ENCODE measurements at regions not wholly inside any gene's neighbourhood (a gene's known extent, or its start where the extent isn't known, plus 50 kb on each side); places are given as distances from the start of the nearest gene placed in this dataset.

DNA sequence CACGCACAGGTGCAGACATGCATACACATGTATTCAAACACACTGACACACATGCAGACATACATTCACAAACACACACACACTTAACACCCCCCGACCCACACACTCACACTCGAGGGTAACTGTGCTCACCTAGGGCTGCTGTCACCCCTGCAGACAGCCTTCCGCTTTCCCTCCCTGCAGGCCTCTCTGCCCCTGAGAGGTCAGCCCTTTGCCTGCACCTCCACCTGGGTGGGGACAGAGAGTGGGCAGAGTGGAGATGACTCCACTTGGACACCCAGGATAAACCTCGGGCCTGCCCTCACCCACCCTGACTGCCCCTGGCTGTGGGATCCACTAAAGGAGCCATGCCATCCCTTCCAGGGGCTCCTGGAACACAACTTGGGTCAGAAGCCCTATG lies 264.3 kb downstream of the PTPRU start:
- no peak for DNase-seq

DNA sequence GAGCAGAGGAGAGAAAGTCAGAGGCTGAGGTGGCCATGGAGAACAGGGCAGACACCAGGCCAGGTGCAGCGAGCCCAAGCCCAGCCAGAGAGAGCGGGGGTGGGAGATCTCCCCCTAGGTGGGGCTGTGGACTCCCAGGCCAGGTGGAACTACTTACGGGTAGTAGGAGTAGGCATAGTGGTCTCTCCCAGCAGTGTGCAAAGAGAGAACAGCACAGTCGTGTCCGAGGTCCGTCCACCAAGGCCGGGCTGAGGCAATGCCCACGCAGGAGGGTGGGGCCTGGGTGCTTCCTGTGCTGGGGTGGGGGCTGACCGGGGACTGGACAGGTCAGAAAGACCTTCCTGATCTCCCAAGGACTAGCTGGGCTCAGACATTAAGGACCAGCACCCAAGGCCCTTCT lies 263.7 kb downstream of the PTPRU start:
- no peak for DNase-seq

DNA sequence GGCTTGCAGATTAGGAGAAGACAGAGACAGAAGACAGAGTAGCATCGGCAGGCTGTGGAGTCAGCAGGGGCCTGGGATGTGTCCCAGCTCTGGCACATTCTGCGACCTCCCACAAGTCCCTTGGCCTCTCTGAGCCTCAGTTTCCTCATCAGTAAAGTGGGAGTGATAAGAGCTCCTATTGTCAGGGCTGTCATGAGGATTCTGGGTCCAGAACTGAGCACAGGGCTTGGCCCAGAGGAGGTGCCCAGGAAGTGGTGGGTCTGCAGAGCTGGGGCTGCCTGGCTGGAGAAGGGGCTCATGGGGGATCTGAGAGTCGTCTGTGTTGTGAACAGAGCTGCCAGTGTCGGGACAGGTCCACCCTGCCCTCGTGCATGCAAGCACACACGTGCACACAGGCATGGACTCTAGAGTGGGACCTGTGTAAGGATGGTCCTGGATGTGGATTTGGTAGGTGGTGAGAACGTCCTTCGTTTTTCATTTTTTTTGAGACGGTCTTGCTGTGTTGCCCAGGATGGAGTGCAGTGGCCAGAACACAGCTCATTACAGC lies 262.9 kb downstream of the PTPRU start:
- DNase-seq = no peak

DNA sequence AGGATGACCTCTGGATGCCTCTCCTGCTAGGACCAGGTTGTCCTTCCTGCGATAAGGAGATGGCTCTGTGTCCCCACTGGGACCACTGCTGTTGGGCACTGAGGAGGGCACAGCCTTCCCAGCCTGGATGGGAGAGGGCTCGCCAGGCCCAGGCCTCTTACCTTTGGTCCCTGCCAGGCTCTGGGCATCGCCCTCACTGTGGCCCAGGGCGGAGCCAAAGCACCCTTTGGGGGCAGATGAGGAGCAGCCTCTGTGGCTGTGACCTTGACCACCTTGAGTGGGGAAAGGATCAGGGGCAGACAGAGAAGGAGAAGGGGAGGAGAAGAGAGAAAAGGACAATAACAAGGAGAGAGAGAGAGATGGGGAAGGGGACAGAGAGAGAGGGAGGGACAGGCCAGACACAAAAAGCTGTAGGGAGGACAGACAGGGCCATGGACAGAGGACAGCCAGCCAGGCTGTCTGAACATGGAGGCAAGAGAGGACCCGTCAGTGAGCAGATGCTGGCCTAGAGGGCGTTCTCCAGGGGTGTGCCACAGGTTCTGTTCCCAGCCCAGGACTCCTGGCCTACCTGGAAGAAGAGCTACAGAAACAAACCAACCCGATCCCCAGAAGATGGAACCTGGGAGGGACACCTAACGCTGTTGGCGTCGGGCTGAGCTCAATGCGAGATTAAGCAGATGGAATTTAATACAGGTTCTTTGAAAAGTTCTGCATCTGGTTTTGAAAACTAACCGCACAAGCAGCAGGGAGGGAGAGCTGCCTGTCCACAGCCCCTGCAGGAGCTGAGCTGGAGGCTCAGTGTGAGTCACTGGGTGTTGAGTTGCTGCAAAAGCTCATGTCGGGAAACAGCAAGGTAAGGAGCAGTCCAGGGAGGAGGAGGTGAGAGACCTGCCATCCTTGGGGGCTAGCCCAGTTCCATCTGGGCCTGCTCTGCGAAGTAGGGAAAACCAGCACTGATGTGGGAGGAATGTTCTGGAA lies 262.1 kb downstream of the PTPRU start:
- no peak for DNase-seq

DNA sequence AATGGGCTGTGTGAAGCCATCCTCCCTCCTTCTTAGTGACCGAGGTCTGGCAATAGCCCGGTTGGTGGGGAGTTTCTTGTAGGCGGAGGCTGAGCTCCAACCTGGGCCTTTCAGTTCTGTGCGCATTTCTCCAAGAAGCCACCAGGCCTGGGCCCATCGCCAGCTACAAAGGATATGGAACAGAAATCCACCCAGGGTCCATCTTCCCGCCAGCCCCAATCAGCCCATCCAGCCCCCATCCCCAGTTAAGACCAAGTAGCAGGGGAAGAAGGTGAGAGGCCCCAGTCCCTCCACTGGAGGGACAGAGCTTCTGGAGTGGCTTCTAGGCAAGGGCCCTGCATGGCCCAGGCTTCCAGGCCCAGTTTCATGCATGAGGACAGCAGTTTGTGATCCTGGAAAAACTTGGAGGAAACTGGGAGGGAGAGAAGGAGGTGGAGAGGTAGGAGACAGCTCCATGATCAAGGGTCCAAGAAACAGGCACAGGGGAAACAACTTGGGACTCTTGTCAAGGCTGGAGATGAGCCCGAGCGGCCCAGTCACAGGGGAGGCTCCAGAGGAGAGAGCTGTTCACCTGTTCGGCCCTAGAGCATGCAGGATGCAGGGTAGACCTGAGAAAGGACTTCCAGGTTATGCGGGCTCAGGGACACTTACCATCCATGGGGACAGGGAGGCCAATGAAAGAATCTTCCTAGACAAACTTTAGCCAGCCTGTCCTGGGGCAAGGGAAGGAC lies 261.2 kb downstream of the PTPRU start:
- no peak for DNase-seq

DNA sequence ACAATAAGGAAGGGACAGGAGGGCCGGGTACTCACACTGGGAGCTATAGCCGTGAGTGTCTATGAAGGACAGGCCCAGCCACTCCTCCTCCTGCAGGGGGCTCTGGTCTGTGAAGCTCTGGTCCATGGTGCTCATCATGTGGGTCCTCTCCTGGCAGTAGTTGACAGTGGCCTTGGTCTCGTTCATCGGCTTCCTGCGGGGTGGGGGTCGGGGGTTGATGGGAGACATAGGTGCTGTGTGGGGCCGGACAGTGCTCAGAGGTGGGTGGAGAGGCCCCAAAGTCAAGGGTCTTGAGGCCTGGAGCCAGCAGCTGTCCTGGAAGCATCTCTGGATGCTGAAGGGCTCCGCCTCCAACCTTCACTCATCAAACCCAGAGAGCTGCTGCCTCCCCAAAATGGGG lies 260.4 kb downstream of the PTPRU start:
- no peak for DNase-seq

DNA sequence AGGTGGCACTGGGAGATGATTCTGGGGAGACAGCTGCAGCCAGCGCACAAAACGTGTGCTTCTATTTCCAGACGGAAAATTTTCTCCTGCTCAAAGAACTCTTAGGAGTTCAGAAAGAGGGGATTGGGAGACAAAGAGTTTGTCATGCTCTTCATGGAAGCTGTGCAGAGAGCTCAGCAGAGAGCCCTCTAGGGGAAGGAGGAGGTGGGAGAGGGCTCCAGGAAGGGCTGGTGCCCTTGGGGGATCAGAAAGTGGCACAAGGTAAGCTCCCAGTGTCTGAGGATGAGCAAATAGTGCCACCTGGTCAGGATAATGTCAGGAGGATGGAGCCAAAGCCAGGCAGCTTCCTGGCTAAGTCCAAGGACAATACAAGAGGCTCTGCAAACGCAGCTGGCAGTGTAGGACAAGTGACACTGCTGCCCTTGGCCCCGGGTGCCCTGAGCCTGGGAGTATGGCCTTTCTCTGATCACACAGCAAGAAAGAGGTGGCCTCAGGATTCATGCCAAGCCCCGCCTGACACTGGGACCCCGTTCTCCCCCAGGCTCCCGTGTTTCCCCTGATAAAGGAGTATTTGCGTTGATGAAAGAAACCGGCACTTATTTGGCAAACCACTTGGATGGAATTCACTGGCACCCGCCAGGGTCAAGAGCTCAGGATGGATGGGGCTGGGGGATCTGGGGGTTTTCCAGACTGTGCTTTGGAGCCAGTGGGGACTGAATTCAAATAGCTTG lies 254.0 kb downstream of the PTPRU start:
- no peak for DNase-seq

DNA sequence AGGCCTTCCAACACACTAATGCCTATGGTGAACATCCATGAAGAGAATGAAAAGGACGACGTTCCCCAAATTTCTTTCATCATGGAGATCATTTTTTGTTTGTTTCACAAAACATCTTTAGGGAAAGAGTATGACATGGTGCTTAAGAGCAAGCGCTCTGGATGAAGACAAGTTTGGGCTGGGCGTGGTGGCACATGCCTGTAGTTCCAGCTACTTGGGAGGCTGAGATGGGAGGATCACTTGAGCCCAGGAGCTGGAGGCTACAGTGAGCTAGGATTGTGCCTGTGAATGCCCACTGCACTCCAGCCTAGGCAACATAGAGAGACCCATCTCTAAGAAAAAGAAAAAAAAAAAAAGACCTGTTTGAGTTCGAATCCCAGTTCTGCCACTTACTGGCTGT lies 253.1 kb downstream of the PTPRU start:
- DNase-seq = no peak

DNA sequence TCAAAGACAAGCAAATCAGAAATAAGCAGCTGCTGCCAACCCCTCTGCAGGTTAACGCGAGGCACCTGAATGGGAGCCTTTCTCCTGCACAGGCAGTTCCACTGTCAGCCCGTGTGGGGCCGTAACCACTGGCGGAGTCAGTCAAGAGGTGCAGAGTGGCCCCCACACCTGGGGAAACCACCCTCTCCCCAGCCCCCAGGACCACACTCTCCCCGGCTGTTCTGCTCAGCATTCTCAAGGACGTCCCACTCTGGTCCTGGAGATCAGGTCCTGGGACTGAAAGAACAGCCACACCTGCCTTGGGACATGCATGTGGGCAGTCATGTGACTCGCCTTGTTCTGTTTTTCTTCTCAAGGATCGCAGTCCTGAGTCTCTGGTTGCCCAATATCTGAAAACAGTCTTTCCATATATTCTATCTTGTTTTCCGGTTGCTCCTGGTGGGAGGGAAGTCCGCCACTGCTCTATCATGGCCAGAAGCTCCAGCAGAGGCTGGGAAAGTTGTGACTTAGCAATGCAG lies 252.5 kb downstream of the PTPRU start:
- DNase-seq = no peak

DNA sequence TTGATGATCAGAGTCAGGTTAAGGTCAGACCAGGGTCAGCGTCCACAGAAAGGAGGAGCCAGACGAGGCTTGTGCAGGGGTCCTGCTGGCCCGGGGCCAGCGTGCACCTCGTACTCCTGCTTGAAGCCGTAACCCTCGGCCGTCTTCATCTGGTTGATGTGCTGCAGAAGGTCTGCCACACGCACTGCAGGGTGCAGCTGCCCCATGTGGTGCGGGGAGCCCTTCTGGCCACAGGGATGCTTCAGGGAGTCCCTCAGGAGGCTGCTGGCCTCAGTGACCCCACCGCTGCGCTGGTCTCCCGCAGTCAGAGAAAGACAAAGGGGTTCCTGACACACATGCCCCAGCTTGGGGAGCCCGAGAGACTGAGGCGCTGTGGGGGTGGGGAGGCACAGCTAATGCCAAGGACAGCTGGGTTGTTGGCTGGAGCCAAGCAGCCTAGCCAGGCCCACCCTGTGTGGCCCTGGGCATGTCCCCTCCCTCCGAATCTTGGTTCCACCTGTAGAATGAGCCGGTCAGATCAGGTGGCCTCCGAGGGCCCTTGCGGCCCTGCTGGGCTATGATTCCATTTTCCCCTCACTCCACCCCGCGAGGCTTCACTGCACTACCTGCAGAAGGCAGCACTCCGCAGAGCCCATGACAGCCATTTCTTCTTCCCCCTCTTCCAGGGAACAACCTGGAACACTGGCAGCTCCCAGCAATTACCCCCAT lies 251.9 kb downstream of the PTPRU start:
- no peak for DNase-seq

DNA sequence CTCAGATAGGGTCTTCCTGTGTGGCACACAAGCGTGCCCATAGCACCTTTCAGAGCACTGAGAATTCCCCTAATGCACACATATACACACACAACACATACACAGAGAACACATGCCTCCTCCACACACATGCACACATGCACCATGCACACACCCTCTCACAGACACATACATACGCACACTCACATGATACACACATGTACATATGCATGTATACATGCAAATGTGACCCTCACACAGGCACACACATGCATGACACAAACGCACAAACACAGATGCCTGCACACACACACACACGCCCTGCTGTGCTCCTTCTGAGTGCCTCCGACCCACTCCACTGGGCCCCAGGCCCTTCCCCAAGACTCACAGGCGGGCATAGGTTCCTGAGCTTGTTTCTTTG lies 251.0 kb downstream of the PTPRU start:
- DNase-seq = no peak

DNA sequence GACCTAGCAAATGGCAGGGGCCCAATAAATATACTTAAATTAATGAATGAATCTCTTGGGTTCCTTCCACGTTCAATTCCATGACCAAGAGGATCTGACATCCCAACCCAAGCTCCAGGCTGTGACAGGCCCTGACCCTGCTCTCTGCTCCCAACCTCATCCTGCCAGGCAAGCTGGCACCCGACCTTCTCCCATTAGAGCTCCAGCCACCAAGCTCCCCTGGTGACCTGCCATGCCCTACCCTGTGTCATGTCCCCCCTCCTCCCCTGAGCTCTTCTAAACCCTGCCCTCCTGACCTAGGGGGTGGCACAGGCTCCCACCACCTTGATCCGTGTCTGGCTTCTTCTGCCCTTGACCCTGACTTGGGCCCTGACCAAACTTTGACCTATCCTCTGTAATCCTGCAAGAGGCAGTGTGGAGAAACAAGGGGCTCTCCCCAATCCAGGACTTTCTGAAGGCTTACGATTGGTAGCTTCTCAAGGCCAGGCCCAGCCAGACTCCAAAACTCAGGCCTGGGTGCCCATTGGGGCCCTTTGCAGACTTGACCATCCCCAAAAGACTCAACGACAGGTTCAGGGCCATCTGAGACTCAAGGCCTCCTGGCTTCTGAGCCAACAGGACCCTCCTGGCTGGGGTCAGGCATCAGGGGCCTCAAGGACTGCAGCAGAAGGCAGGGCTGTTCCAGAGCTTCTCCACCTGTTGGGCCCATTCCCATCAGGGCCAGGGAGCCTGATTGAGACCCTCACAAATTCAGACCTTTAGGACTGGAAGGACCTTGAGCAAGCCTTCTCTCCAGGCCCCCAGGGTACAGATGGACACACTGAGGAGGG lies 249.0 kb downstream of the PTPRU start:
- no peak for DNase-seq

DNA sequence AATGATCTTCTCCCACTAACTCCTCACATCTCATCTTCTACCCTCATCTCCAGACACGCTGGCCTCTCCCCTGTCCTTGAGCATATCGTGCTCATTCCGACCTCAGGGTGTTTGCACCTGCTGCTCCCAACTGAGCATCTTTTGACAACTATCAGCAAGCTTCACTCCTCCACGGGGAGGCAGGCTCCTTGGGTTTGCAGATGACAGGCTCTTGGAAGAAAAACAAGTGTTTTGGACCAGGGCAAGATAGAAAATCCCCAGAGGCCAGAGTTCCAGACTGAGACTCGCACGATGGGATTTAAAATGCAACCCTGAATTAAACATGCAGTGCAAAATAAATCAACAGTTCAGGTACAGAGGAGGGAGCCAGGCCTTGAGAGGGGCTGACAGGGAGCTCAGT lies 246.7 kb downstream of the PTPRU start:
- DNase-seq = no peak

DNA sequence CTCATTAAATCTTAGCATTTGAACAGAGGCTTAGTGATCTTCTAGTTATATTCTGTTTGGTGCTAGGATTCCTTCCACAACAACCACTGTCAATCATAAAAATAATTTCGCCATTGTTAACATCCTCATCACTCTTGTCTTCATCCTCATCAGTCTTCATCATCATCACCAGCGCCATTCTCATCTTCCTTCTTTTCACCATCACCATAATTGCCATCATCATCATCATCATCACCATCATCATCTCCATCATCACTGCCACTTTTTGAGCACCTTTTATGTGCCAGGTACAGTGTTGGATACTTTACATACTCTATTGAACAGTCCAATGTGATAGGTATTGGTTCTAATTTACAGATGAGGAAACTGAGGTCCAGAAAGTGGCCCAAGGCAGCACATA lies 245.7 kb downstream of the PTPRU start:
- DNase-seq = no peak

DNA sequence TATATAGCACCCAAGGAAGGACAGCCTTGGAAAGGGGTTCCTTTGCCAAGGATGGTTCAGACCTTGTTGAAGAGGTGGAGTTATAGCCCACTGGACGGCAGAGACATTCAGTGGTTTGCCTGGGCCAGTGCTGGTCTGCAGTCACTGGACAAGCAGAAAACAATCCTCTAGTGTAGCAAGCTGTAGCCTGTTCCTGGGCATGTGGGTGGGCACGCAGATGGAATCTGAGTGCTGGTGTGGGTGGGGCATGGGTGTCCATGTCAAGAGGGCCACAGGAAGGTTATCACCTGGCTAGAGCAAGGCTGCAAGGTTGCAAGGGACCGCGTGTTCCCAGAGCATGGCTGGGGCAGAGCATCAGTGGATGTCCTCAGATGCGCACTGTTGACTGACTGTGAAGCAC lies 244.7 kb downstream of the PTPRU start:
- DNase-seq = no peak

DNA sequence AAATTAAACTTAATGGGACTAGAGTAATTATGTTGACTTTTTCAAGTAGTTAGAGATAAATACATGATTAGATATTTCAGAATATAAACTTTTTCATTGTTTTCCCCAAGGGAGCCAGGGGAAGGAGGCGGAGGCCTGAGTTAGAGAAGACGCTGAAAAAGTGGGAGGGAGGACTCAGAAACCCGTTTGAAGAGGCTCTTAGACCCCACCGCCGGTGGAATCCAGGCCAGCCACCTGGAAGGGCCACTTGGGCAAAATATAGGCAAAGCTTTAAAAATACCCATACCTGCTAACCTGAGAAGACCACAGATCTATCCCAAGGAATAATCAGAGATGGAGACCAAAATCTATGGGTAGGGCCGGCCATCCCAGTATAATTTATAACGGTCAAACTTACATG lies 242.6 kb downstream of the PTPRU start:
- no peak for DNase-seq

DNA sequence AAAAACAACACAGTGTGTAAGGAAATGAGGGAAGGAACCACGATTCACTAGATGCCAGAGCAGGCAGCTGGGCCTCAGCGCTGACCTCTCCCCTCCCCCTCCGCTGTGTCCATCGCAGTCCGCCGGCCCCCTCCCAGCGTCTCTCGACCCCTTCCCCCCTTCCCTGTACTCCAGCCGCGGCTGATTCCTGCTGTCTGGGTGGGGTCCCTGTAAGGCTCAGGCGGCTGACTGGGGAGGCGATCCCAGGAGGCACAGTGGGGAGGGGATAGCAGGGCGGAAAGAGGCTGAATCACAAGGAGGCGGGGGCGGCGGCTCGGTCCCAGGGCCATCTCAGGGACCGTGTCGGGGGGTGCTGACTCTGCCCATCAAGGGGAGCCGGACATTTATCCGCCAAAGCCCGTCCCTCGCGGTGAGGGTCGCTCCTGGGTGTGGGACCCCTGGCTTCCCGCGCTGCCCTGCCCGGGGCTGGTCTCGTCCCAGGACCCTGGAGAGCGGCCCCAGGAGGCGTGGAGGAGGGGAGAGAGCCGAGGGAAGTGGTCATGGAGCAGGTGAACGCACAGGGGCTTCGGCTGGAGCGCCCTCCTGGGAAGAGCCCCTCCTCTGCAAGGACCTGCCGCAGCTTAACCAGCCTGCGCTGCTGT lies 241.9 kb downstream of the PTPRU start:
- no peak for DNase-seq

DNA sequence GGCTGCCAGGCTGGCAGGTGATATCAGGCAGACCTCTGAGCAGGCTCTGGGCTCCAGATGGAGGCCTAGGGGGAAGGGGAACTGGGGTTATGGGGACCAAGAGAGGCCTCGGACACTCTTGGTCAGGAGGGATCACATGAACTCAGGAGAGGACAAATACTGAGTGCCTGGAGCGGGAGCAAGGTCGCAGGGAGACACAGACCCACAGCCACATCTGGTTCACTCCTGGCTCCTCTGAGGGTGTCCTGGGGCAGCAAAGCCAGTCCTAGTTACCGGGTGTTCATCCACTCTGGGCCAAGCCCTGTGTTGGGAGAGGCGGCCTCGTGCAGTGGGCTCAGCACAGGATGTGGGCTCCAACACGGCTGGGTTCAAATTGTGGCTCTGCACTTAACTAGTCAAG lies 239.0 kb downstream of the PTPRU start:
- DNase-seq = no peak

DNA sequence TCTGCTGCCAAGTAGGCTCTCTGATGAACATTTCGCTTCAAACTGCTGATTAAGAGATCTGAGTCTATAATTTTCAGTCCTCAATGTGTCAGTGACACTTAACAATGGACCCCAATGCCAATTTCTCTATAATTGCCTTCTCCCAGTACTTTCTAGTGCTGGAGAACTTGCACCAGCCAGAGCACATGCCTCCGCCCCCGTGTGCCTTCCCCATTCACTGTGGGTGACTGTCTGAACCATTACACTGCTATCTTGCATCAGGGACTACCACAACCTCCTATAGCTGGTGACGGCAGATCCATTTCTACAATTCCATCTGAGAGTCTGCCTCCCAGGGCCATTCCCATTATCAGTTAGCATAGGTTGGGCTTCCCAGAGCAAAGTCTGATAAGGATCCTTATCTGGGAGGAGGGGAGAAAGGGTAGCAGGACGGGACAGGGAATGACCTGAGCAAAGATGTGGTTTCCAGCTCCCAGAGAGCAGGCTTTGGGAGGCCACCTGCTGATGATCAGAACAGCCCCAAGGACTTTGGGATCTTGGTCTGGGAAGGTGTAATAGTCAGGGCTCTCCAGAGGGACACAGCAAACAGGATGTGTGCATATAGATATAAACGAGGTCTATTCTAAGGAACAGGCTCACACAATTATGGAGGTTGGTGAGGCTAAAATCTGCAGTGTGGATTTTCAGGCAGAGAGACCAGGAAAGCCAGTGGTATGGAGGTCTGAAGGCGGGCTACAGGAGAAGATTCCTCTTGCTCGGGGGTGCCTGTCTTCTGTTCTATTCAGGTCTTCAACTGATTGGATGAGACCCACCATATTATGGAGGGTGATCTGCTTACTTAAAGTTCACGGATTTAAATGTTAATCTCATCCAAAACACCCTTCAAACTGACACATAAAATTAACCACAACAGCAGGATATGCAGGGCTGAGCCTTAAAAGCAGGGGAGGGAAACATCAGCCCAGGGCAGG lies 238.2 kb downstream of the PTPRU start:
- DNase-seq = no peak
